ENCODE measurements at regions not wholly inside any gene's neighbourhood (a gene's known extent, or its start where the extent isn't known, plus 50 kb on each side); places are given as distances from the start of the nearest gene placed in this dataset.

DNA sequence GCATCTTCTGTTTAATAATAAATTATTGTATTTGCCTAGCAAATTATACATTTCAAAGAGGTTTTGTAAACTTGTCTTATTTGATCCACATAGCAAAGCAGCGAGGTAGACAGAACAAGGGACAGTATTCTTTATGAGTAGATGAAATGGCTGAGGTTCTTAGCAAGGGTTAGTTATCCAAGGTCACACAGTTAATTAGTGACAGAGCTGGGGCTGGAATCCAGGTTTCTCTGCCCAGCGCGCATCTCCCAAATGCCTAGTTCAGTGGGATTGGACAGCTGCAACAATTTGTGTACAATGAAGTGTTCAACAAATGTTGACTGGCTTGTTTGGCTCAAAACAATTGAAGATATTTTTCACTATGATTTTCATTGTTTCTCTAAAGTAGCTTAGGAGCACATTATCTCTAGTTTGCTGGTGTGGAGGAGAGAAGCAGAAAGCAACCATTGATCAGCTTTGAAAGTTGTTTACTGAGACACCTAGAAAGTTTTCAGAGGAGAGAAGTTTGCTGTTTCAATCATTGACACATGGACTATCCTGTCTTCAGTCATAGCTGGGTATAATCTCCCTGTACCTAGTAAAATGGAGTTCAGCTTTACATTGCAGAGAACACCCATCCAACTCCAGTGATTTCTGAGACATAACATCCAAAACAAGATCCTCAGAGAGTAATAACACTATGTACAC lies 270.6 kb downstream of the FAT3 start:
- TF ChIP-seq CTCF (IDR thresholded peaks at IDR 0.05): no peak
- no peak for TF ChIP-seq POLR2A (IDR thresholded peaks at IDR 0.05)

All from heart left ventricle (tissue), 13 donors.